ENCODE measurements at regions not wholly inside any gene's neighbourhood (a gene's known extent, or its start where the extent isn't known, plus 50 kb on each side); places are given as distances from the start of the nearest gene placed in this dataset.
A peak's percentile ranks its signal among the peaks of the same experiment; 100 is the strongest.
"Not testable (repeated sequence)": the region's sequence is repeated elsewhere in the genome, so short reads cannot be mapped to it uniquely, and the experiment has no call there.

DNA sequence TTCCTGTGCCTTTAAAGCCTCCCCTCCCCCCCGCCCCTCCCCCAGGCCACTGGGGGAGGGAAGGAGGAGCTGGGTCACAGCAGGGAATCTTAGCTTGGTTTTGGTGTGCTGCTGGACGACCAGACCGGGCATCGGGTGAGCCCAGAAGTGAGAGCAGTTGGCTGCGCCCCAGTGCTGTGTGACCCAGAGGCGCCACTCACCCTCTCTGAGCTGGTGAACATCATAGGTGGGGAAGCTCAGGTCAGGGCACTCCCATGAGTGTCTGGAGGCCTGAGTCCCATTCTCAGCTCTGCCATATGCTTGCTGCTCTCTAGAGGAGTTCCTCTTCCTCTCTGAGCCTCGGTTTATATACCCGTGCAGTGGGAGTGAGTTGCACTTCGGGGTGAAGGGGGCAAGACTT, 3077.5 kb downstream of the RPIA start:
- H3K36me3 ChIP-seq (ENCODE audit: control insufficient read depth in 1 of 2, insufficient read depth in 2 of 2, low read length in 2 of 2); H3K4me2 ChIP-seq (ENCODE audit: low read length); H3K9me2 ChIP-seq (ENCODE audit: insufficient read depth); DNase-seq (ENCODE audit: low read depth, low spot score); POLR2A ChIA-PET; H4K20me1 ChIP-seq (ENCODE audit: insufficient read depth); H3K4me1 ChIP-seq (ENCODE audit: control insufficient read depth in 1 of 2, insufficient read depth in 2 of 2, low read length in 2 of 2); H3K27me3 ChIP-seq (ENCODE audit: insufficient read depth, low read length); H3K4me3 ChIP-seq (replicated peaks in 1 of 2; ENCODE audit: low read depth in 1 of 2, low read length in 2 of 2); intact Hi-C loops (cut with micrococcal nuclease); H3K9ac ChIP-seq (ENCODE audit: low read length); BruUV-seq (replicated peaks); H3K9me3 ChIP-seq (ENCODE audit: control insufficient read depth in 1 of 2, insufficient read depth in 1 of 2, low read depth in 1 of 2, low read length in 2 of 2); H2AFZ ChIP-seq (ENCODE audit: low read depth, low read length, poor library complexity, severe bottlenecking); H3K79me2 ChIP-seq (ENCODE audit: insufficient read depth, low read length); CTCF ChIA-PET; RAD21 ChIA-PET (ENCODE audit: low non-redundant PET in 1 of 2, low total read pairs in 2 of 2, uncharacterized antibody in 2 of 2, unreplicated experiment in 2 of 2); ATAC-seq; H3K27ac ChIP-seq (ENCODE audit: low read depth, low read length): not testable (repeated sequence)

DNA sequence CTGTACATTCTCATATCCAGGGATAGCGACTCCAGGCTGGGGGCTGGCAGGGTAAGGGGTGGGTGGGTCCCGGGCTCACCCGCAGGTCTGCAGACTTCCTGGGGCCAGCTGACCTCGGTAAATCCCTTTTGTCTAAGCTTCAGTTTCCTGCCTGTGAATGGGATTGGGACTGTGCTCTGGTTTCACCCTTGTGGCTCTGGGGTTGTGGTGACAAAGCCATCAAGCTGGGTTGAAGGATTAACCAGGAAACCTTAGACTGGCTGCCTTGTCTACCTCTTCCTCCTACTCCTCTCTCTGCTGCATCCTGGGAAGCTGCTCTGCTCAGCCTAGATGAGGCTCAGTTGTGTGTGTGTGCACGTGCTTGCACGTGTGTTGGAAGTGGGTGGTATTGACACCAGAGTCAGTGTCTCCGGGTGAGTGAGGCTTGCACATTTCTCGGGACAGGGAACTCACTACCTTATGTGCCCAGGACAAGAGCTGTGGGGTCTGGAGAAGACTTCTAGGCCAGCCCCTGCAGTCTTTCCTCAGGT, 3078.6 kb downstream of the RPIA start:
- ATAC-seq; DNase-seq (ENCODE audit: low read depth, low spot score): not testable (repeated sequence)

DNA sequence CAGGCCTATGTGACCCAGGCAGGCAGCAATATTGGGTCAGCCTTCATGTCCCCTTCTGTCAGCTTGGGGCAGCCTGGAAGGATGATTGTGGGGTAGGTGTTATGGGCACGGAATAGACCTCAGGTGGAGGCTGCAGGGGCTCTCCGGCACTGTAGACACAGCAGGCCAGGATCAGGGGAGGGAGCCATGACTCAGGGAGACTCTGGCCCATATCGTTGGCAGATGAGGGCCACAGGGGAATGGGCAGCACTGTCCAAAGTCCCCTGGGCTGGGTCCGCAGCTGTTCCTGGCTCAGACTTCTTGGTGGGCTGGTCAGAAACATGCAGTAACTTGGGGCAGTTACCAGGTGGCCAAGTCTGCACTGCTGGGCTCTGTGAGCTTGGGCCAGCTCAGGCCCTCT, 3080.1 kb downstream of the RPIA start:
- H3K4me1 ChIP-seq (ENCODE audit: control insufficient read depth in 1 of 2, insufficient read depth in 2 of 2, low read length in 2 of 2); H3K4me2 ChIP-seq (ENCODE audit: low read length); H3K9me2 ChIP-seq (ENCODE audit: insufficient read depth); POLR2A ChIA-PET; H3K4me3 ChIP-seq (replicated peaks in 1 of 2; ENCODE audit: low read depth in 1 of 2, low read length in 2 of 2); H2AFZ ChIP-seq (ENCODE audit: low read depth, low read length, poor library complexity, severe bottlenecking); H3K27ac ChIP-seq (ENCODE audit: low read depth, low read length); H4K20me1 ChIP-seq (ENCODE audit: insufficient read depth); H3K9ac ChIP-seq (ENCODE audit: low read length); H3K27me3 ChIP-seq (ENCODE audit: insufficient read depth, low read length); H3K79me2 ChIP-seq (ENCODE audit: insufficient read depth, low read length); BruUV-seq (replicated peaks); H3K9me3 ChIP-seq (ENCODE audit: control insufficient read depth in 1 of 2, insufficient read depth in 1 of 2, low read depth in 1 of 2, low read length in 2 of 2); CTCF ChIA-PET; H3K36me3 ChIP-seq (ENCODE audit: control insufficient read depth in 1 of 2, insufficient read depth in 2 of 2, low read length in 2 of 2); RAD21 ChIA-PET (ENCODE audit: low non-redundant PET in 1 of 2, low total read pairs in 2 of 2, uncharacterized antibody in 2 of 2, unreplicated experiment in 2 of 2); intact Hi-C loops (cut with micrococcal nuclease); ATAC-seq; DNase-seq (ENCODE audit: low read depth, low spot score): not testable (repeated sequence)

More for the DNA sequence above, 3078.6 kb downstream of the RPIA start:
- CTCF ChIA-PET; BruUV-seq (replicated peaks); H3K27ac ChIP-seq (ENCODE audit: low read depth, low read length); H4K20me1 ChIP-seq (ENCODE audit: insufficient read depth); H3K79me2 ChIP-seq (ENCODE audit: insufficient read depth, low read length); H3K4me1 ChIP-seq (ENCODE audit: control insufficient read depth in 1 of 2, insufficient read depth in 2 of 2, low read length in 2 of 2); H3K4me2 ChIP-seq (ENCODE audit: low read length); H3K9ac ChIP-seq (ENCODE audit: low read length); H3K9me2 ChIP-seq (ENCODE audit: insufficient read depth); H3K9me3 ChIP-seq (ENCODE audit: control insufficient read depth in 1 of 2, insufficient read depth in 1 of 2, low read depth in 1 of 2, low read length in 2 of 2); H3K27me3 ChIP-seq (ENCODE audit: insufficient read depth, low read length); POLR2A ChIA-PET; H3K36me3 ChIP-seq (ENCODE audit: control insufficient read depth in 1 of 2, insufficient read depth in 2 of 2, low read length in 2 of 2); H2AFZ ChIP-seq (ENCODE audit: low read depth, low read length, poor library complexity, severe bottlenecking); intact Hi-C loops (cut with micrococcal nuclease); RAD21 ChIA-PET (ENCODE audit: low non-redundant PET in 1 of 2, low total read pairs in 2 of 2, uncharacterized antibody in 2 of 2, unreplicated experiment in 2 of 2); H3K4me3 ChIP-seq (replicated peaks in 1 of 2; ENCODE audit: low read depth in 1 of 2, low read length in 2 of 2): not testable (repeated sequence)

DNA sequence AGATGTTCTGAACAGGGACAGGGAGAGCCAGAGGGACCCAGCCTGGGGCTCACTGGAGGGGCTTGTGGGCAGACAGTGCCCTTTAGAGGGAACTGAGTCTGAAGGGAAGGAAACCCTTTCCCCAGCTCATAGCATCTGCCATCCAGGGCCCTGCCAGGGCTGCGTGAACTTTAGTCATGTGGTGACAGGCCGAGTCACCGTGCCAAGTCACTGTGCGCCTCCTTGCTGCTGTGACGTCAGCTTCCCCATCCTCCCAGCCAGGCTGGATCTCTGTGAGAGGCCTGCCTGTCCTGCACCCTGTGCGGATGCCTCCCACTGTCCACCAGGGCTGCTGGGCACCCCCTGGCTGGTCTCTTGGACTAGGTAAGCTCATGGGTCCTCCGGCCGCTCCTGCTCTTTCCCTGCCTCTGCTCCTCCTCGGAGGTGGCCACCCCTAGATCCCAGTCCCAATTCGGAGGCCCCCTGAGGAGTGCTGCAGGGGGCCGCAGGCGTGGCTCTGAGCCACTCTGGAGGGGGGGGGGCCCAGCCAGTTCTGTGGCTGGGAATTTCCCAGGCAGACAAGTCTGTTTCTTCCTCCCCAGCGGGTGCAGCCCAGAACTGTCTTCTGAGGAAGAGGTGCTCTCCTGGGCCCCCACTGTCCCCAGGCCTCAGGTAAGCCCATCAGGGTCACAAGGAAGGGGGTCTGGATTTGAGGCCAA, 3080.9 kb downstream of the RPIA start:
- H3K27me3 ChIP-seq (ENCODE audit: insufficient read depth, low read length); POLR2A ChIA-PET; H3K36me3 ChIP-seq (ENCODE audit: control insufficient read depth in 1 of 2, insufficient read depth in 2 of 2, low read length in 2 of 2); DNase-seq (ENCODE audit: low read depth, low spot score); H3K9ac ChIP-seq (ENCODE audit: low read length); H3K4me3 ChIP-seq (replicated peaks in 1 of 2; ENCODE audit: low read depth in 1 of 2, low read length in 2 of 2); H3K4me1 ChIP-seq (ENCODE audit: control insufficient read depth in 1 of 2, insufficient read depth in 2 of 2, low read length in 2 of 2); H4K20me1 ChIP-seq (ENCODE audit: insufficient read depth); H3K4me2 ChIP-seq (ENCODE audit: low read length); RAD21 ChIA-PET (ENCODE audit: low non-redundant PET in 1 of 2, low total read pairs in 2 of 2, uncharacterized antibody in 2 of 2, unreplicated experiment in 2 of 2); H3K27ac ChIP-seq (ENCODE audit: low read depth, low read length); H3K9me2 ChIP-seq (ENCODE audit: insufficient read depth); H3K79me2 ChIP-seq (ENCODE audit: insufficient read depth, low read length); intact Hi-C loops (cut with micrococcal nuclease); H2AFZ ChIP-seq (ENCODE audit: low read depth, low read length, poor library complexity, severe bottlenecking); BruUV-seq (replicated peaks); CTCF ChIA-PET; H3K9me3 ChIP-seq (ENCODE audit: control insufficient read depth in 1 of 2, insufficient read depth in 1 of 2, low read depth in 1 of 2, low read length in 2 of 2): not testable (repeated sequence)
- peak; percentile 51; the same call in 1 of the 2 replicates for ATAC-seq

Measured in HCT116 (cell line).